CD4-positive, alpha-beta T cell treated with Interleukin-15 for 4 hours (primary cell): ENCODE measurements at regions not wholly inside any gene's neighbourhood (a gene's known extent, or its start where the extent isn't known, plus 50 kb on each side); places are given as distances from the start of the nearest gene placed in this dataset.
"Not testable (repeated sequence)": the region's sequence is repeated elsewhere in the genome, so short reads cannot be mapped to it uniquely, and the experiment has no call there.

ENCODE experiments used
- DNase-seq: peaks from one replicate; pipeline ENCODE4 v3.0.0-alpha.2; 2020; ENCODE audit warnings: low spot score

DNA sequence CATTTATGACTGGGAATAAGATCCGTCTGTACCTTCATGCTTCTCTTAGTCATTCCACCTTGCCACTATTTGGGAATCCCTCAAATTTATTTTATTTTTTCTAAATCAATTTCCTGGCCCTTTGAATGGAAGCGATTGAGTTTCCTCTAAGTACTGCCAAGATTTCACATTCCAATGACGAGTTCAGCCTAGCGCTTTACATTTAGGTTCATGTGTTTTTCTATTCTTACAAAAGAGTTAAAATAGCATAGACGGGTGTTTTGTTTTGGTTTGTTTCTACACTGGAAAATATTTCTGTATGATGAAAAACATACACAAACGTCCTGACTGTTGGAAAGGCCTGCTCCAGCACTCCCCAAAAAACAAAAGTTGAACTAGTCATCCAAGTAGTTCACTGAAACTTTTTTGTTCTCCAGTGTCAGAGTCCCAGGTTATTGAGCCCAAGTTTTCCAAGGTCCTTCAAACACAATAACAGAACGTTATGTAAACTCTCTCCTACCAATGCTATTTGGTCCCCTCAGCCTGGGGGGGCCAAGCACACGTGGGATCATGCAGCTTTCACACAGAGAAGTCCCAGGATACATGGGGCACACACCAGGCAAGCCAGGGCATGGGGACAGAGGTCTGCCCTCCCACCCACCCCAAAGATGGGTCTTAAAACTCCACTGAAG is 74.8 kb upstream of the FOXN3 start:
- DNase-seq: no peak

DNA sequence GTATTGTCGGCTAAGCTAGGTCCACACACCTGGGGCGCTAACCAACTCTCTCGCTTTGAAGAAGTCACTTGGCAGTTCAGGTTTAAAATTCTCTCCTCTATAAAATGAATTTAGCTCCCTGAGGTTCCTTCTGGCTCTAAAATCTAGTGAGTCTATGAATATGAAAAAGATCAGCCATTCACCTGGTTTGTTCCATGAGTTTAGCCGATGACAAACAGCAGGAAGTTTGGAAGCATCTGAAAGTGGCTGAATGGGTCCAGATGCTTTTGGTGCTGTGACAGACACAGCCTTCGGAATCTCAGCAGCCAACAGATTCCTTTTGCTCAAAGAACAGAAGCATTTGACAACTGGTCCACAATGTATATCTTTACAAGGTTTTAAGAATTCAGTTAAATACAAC is 73.4 kb upstream of the FOXN3 start:
- DNase-seq: no peak

DNA sequence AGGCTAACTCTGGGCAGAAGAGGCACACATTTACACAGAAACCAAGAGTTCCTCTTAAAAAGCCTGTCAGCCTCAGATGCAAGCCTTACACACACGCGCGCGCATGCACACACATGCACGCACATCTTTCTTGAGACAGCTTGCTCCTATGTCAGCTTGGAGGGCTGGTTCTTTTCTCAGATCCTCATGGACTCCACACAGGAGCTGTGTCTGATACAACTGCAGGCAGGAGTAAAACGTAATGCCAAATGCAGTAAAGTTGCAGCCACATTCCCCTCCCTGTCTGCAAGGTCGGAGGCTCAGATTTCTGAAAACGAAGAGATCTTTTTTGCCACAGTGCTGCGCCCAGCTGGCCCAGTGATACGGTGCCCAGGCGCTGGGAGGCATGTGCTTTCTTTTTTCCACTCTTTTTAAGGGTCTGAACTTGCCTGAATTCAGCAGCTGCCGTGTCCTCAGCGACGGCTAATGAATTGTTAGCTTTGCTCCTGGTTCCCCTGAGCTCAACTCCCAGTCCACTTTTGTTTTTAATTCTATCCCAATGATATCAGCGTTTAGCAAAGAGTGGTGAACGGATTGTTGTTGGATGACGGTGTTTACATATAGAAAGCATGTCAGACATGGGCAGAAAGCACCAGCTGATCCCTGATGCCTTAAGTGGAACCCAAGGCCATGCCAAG is 72.9 kb upstream of the FOXN3 start:
- DNase-seq: no peak

DNA sequence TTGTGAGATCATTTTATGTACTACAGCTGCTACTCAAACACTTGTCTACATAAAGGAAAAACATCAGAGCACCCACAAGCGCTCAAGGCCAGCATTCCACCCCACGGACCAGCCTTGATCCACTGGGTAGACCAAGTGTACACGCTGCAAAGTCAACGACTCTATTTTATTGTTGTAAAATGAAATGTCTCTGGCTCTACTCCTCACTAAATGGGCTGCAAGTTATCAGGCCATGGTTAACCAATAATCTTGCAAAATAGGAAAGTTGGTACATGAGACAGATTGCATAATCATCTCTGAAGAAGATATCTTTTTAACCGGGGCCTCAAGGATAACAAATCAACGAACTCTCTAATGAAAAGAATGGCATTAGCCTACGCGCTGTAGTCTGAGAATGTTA is 69.9 kb upstream of the FOXN3 start:
- DNase-seq: no peak

DNA sequence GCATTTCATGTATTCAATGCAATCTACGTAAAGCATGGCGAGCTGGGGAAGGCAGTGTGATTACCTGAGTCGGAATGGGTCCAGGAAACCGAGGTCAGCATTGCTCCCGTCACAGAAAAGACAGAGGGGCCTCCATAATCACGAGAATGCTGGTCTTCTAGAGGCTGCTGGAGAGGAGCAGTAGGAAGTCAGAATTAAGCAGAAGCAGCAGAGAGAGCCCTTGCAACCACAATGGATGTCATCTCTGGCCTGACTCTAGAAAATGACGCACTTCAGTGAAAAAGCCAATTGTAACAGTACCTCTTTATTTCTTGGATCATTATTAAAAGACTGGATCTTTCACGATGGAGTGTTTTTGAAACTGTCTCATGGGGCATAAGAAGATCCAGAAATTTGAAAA is 69.5 kb upstream of the FOXN3 start:
- no peak for DNase-seq

DNA sequence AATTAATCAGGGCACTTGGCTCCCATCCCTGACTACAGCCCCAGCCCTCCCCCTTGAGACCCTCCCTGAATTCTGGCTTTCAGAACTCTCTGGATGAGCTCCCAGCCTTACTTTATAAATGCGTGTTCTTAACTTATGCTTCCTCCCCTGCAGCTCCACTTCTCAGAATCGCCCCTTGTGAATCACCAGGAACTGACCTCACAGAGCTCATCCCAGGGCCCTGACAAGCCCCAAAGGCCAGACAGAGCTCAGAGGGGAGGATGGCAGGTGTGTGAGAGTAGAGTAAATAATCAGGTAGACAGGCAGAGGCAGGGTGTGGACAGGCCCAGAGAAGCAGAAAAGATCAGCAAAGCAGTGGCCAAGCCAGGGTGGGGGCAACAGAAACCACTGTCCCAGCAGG is 68.2 kb upstream of the FOXN3 start:
- no peak for DNase-seq

DNA sequence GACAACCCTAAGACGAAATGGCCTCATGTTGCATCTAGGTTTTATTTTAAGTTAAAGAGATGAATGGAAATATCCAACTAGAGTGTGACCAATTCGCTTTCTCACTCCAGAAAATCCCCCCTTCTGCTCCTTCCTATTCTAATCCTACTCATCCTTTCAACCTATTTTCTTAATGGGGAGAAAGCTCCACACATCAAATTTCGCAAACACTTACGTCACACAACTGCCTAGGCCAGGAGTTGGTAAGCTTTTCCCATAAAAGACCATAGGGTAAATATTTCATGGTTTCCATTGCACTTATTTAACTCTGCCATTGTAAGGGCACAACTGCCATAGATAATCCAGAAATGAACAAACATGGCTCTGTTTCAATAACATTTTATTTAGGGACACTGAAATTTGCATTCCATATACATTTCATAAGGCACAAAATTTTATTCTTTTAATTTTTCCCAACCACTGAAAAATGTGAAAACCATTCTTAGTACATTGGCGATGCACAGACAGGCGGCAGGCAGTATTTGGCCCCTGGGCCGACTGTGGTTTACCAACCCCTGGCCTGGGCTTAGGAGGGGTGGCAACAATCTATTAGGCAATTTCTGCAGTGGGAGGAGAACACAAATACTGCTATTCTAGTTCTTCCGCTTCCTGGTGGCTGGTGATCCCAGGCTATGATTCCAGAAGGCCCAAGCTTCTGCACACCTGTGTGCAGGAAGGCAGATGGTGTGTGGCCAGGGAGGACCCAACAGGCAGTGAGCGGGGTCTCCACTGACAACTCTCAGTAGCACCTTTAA is 67.2 kb upstream of the FOXN3 start:
- DNase-seq: no peak

DNA sequence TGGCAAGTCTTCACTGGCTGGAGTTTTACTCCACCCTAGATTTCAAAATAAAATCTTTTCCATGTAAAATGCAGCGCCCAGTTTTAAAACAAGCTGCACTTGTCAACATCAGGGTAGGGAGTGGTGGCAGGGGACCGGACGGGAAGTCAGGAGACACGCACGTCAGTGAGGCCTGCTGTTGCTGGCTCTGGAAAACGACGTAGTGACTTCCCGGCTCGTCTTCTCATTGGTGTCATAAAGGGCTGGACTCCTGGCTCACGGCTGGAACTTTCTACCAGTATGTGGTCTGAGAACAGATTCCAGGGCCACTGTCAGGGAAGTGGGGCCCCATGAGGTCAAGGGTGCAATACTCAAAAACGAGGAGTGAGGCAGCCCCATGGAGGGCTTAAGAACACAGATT is 64.2 kb upstream of the FOXN3 start:
- no peak for DNase-seq

DNA sequence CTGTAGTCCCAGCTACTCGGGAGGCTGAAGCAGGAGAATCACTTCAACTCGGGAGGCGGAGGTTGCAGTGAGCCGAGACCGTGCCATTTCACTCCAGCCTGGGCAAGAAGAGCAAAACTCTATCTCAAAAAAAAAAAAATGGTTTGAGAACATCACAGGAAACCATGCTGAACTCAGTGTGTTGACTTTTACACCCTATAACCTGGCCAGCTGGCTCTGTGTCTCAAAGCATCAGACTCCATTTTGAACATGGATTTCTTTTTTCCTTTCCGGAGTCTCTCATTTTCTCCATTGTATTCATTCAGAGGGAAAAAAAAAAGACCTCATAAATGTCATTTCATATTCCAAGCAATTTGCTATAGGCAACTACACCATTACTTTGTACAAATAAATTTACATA is 63.2 kb upstream of the FOXN3 start:
- no peak for DNase-seq

DNA sequence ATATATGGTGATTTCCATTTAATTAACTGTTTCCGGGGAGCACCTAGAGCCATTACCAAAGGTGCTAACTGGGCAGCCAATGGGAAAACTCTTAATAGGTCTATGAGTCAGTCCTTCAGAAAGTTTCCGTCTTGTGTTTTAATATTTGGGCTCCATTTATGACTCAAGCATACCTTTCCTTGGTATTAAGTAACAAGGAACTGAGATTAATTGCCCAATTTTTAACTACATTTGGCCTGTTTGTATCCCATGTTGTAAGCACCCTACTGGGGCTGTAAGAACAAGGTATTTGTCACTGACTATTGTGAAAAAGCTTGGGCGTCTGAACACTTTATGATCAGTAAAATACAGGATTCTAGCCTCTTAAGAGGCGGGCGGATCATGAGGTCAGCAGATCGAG is 62.8 kb upstream of the FOXN3 start:
- DNase-seq: no peak

DNA sequence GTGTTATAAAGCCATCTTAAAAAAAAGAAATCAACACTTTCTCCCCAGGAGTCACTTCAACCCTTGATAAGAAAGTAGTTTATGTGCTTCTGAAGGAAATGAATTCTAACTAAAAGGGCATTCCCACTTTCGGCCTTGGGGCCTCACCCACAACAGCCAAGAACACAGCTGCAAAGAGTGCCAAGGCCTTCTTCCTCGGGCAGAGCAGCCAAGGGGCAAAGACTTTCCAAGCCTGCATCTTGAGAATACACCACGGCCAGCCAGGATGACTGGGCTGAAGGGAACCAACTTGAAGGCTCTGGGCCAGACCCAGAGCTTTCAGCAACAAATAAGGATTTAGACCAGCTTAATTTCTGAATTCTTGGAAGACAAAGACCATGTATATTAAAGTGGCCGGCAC is 60.4 kb upstream of the FOXN3 start:
- no peak for DNase-seq

DNA sequence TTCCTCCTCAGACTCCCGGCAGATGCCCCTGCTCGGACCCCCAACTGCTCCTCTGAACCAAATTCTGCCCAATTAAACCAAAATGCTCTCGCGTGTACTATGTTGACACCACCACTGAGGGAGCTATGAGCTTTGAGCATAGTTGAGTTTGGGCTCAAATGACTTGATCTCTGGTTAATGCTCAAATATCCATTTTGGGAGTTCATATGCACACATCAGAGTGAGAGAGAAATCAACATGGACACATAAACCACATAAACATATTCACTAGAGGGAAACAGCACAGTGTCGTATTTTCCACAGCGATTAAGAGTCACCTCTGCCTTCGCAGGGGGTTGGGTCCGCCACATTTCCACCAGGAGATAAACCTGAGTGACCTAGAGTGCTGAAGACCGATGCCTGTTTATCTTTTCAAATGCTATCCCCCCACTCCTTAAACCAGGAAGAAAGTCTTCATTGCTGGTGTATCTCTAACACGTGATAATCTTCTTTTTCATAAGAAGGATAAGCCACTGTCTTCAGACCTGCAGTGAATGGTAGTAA is 59.4 kb upstream of the FOXN3 start:
- no peak for DNase-seq

DNA sequence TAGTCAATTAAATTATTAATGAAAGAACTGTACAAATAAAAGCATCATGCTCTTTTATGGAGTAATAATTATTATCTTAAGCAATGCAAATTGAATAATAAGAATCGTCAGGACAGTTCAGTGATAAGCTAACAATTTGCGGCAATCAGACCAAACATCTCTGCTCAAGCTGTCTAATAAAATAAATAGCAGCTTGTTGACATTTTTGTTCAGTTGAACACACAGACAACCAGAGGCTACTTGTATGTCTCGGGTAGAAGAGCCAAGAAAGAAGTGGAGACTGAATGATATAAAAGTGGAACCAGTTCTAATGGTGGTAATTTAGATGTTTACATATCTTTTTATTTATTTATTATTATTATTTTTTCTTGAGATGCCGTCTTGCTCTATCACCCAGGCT is 57.4 kb upstream of the FOXN3 start:
- no peak for DNase-seq

DNA sequence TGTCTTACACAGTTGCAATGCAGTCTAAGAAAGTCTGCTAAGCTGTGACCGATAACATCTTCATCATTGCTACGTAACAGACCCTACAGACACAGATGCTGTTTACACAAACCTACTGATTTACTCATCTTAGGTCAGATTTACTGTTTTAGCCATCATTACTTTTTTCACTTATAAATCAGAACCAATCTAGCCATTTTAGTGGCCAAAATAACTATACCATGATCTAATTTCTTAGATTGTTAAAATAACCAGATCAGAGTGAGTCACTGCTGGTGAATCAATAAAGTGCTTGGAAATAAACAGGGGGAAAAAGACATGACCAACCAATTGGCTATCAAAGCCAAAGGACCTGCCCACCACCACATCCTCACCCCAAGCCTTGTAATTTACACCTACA is 57.0 kb upstream of the FOXN3 start:
- no peak for DNase-seq

DNA sequence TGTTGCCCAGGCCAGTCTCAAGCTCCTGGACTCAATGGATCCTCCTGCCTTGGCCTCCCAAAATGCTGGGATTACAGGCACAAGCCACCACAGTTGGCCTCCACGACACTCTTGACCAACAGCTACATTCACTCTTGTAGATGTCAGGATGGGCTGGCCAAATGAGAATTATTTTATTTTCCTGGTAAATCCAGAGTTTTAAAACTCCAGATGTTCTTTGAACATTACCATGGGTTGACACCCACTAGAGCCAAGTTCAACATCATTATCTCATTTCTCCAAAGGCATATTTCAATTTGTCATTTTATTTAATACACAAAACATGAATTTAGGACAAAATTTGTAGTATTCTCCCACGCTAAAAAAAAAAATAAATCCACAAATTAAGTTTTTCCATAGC is 56.5 kb upstream of the FOXN3 start:
- DNase-seq: no peak

DNA sequence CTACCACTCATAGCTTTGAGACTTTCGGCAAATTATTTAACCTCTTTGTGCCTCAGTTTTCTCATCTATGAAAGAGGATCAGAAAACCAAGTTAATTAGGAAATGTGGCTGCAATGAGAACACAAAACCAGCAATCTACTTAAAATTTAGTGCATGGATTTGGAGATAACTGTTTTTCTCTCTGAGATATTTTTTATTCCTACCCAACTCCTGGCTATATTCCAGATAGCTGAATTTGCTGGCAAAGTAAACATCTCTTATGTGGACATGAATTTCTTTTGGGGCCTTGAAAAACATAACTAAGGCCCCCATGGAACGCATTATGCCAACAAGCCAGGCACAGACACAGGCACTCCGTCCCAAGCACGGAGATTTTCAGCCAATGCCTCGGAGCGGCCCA is 53.4 kb upstream of the FOXN3 start:
- no peak for DNase-seq

DNA sequence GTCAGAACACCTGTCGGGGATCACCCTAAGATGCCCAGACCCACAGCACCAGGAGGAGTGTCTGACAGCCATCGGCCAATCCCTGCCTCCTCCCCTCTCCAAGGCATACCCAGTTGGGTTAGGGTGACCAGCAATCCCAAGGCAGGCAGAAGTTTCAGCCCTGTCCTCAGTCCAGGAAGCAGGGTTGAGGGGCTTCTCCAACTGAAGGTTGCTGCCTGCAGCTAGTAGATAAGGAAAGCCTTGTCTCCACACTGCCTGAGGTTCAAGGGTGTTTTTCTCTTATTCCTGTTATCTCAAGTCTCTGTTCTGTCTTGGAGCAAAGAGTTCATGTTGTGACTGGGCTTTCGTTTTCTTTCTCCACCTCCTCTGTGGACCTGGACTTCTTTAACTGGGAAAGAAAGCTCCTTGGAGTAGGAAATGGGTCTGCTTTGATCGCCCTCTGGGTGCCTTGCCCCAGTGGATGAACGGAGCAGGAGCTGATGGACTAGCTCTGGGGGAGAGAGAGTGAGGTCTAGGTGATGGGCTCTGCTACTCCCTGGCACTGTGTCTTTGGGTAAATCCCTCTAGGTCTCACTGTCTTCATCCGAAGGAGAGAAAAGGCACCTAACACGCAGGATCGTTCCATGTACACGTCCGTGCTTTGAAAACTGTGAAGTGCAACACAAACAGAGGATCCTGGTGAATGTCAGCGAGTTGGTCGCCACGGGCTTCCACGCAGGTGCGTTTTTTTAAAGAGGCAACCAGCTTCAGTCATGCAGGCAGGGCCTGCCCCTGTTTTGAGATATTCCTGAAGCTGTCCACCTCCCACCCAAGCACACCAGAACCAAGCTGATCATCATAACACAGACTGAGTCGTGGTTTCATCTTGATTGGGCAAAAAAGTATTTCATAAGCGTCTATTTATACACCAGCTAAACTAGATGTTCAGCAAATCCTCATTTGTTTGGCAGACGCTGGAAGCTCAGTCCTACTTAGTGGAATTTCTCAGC is 52.5 kb upstream of the FOXN3 start:
- DNase-seq: no peak

DNA sequence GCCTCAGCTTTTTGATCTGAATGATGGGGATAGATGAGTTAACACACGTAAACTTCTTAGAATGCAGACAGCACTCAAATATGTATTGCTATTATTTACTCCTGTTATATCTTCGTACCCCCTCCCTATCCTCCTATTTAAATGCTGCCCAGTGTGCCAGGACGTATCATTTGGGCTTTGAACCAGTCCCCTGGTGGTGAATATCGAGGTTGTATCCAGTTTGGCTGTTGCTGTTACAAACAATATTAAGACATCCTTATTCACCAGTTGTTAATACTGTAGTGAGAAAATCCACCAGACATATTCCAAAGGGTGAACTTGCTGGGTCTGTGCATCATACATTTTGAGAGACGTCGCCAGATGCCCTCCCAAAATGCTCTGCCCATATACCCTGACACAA is 51.5 kb upstream of the FOXN3 start:
- DNase-seq: no peak

DNA sequence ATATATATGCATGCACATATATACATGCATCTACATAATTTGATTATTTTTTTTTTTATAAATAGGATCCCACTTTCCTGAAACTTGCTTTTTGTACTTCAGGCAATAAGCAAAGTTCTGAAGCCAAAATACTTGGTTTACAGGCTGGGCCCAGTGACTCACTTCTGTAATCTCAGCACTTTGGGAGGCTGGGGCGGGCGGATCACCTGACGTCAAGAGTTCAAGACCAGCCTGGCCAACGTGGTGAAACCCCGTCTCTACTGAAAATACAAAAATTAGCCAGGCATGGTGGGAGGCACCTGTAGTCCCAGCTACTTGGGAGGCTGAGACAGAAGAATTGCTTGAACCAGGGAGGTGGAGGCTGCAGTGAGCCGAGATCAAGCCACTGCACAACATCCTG is 51.0 kb upstream of the FOXN3 start:
- not testable (repeated sequence) for DNase-seq

DNA sequence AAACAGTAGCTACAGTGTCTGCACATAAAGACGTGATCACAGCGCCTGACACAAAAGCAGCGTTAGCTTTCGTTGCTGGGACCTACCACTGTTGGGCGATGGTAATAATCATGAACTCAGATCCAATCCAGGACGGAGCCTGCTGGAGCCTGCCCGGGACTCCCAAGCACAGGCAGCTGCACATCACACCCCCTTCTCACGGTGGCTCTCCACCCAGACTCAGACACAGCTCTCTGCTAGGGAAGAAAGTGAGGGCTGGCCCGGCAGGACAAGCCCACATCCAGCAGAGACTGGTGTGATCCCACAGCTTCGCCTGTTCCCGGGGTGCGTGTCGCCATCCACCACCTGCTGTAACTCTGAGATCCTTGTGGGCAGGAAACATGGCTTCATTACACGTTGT is 49.9 kb upstream of the FOXN3 start:
- DNase-seq: no peak
